Naive thymus-derived CD4-positive, alpha-beta T cell (primary cell): ENCODE measurements at regions not wholly inside any gene's neighbourhood (a gene's known extent, or its start where the extent isn't known, plus 50 kb on each side); places are given as distances from the start of the nearest gene placed in this dataset.

ENCODE experiments used
- ATAC-seq: fragments of 150-1000 bp; cut with Tn5 transposase; 2 replicates; pipeline ENCODE4 v1.10.0; 2021; ENCODE audit warnings: mild to moderate bottlenecking, moderate library complexity
- CTCF ChIA-PET: fragments of 350-600 bp; sonication (Branson Sonifier 250); formaldehyde crosslinking; loops from one replicate; lab custom pipeline; 2021; ENCODE audit warnings: antibody characterized with exemption; lab: Charles Lee
- POLR2A ChIA-PET: fragments of 350-600 bp; sonication (Branson Sonifier 250); formaldehyde crosslinking; loops from one replicate; lab custom pipeline; 2021; ENCODE audit warnings: antibody characterized with exemption, inconsistent platforms; lab: Charles Lee
- DNase-seq, 9 donors: peaks; one replicate each; pipeline versions ENCODE4 v3.0.0 to v3.0.0-alpha.2; 2020 to 2022; ENCODE audit warnings: mixed read lengths in 1 of 9
- H3K27ac ChIP-seq: one replicate; pipeline ENCODE4 v1.7.0; 2013; ENCODE audit warnings: mild to moderate bottlenecking, low read depth, low read length, moderate library complexity
- H3K27me3 ChIP-seq, 2 donors: one replicate each; pipeline ENCODE4 v1.7.0; 2013; ENCODE audit warnings: low read length in 2 of 2, mild to moderate bottlenecking in 2 of 2, moderate library complexity in 2 of 2; ENCODE audit not compliant: control insufficient read depth in 2 of 2, insufficient read depth in 2 of 2
- H3K36me3 ChIP-seq, 3 experiments: 1 replicate in 2 of 3; 2 replicates in 1 of 3; pipeline ENCODE4 v1.7.0; 2013; ENCODE audit warnings: low read length in 3 of 3, mild to moderate bottlenecking in 3 of 3, moderate library complexity in 1 of 3; ENCODE audit not compliant: insufficient read depth in 3 of 3, control insufficient read depth in 2 of 3
- H3K4me1 ChIP-seq, 2 donors: one replicate each; pipeline ENCODE4 v1.7.0; 2013; ENCODE audit warnings: low read length in 2 of 2, mild to moderate bottlenecking in 2 of 2, moderate library complexity in 1 of 2; ENCODE audit not compliant: control insufficient read depth in 2 of 2, insufficient read depth in 2 of 2
- H3K4me3 ChIP-seq: 2 replicates; pipeline ENCODE4 v1.7.0; 2013; ENCODE audit warnings: mild to moderate bottlenecking, low read length
- H3K9me3 ChIP-seq, 3 experiments: 1 replicate in 2 of 3; 2 replicates in 1 of 3; pipeline ENCODE4 v1.7.0; 2013; ENCODE audit warnings: low read length in 3 of 3; ENCODE audit not compliant: control insufficient read depth in 2 of 3
- H3K27ac Mint-ChIP-seq, 9 donors: one replicate each; pipeline ENCODE4 v1.8.0; 2020 to 2022; ENCODE audit warnings: mixed read lengths in 9 of 9, mild to moderate bottlenecking in 8 of 9, moderate library complexity in 5 of 9, inconsistent platforms in 2 of 9
- H3K27me3 Mint-ChIP-seq, 5 donors: one replicate each; pipeline ENCODE4 v1.8.0; 2021 to 2022; ENCODE audit warnings: mixed read lengths in 5 of 5, mild to moderate bottlenecking in 1 of 5
- H3K36me3 Mint-ChIP-seq, 5 donors: one replicate each; pipeline ENCODE4 v1.8.0; 2020 to 2022; ENCODE audit warnings: mixed read lengths in 5 of 5, mild to moderate bottlenecking in 3 of 5, inconsistent platforms in 1 of 5
- H3K4me1 Mint-ChIP-seq, 7 donors: one replicate each; pipeline ENCODE4 v1.8.0; 2020 to 2022; ENCODE audit warnings: mixed read lengths in 7 of 7, mild to moderate bottlenecking in 3 of 7, inconsistent platforms in 1 of 7
- H3K4me3 Mint-ChIP-seq, 10 donors: one replicate each; pipeline ENCODE4 v1.8.0; 2020 to 2022; ENCODE audit warnings: mild to moderate bottlenecking in 10 of 10, mixed read lengths in 10 of 10, moderate library complexity in 6 of 10, inconsistent platforms in 2 of 10
- H3K9me3 Mint-ChIP-seq, 11 donors: one replicate each; pipeline ENCODE4 v1.8.0; 2020 to 2022; ENCODE audit warnings: mixed read lengths in 11 of 11, mild to moderate bottlenecking in 4 of 11, inconsistent platforms in 1 of 11, moderate library complexity in 1 of 11
- intact Hi-C, 2 donors: fragments of 100-400 bp; cut with micrococcal nuclease; formaldehyde crosslinking; loops; one replicate each; pipeline ENCODE4 v1.15.1; 2023

DNA sequence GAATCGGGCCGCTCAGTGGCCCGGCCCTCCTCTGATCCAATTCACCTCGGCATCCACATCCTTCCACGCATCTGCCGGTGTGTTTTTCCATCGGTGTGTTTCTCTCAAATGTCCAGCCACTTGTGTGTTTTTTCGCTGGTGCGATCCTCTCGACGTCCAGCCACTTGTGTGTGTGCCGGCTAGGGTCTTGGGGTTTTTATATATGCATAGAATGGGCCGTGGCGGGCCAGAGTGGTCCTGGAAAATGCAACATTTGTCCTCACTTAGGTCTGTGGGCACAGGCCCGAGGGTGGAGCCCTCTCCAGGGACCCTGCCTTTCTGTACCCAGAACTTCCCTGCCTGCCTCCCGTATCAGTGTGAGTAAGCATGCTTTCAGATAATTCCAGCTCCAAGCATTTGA lies 1106.4 kb downstream of the AMY1C start:
- H3K36me3 Mint-ChIP-seq, result peaks cover 0 to 4% (median 0%) of the 10 kb centered on the region in 5 donors
- no peak overlapping the region for H3K4me3 Mint-ChIP-seq
- peaks cover 4 to 20% (median 7%) of the 10 kb centered on the region in 11 donors for H3K9me3 Mint-ChIP-seq
- H3K27ac ChIP-seq, result no peak overlapping the region
- ChIA-PET POLR2A (no interaction called here), CTCF (no interaction called here)
- no peak overlapping the region for H3K27ac Mint-ChIP-seq
- H3K4me3 ChIP-seq, result no peak overlapping the region
- H3K27me3 ChIP-seq, result peaks cover 0 to 3% of the 10 kb centered on the region in 2 donors
- ATAC-seq (no peak), DNase-seq (no peak)
- H3K4me1 Mint-ChIP-seq, result no peaks in the 10 kb centered on the region
- H3K27me3 Mint-ChIP-seq, result no peaks in the 10 kb centered on the region
- no peaks in the 10 kb centered on the region for H3K36me3 ChIP-seq
- intact Hi-C loops, result no loop called here
- H3K9me3 ChIP-seq, result peaks cover 0 to 14% (median 0%) of the 10 kb centered on the region in 3 experiments
- no peaks in the 10 kb centered on the region for H3K4me1 ChIP-seq

DNA sequence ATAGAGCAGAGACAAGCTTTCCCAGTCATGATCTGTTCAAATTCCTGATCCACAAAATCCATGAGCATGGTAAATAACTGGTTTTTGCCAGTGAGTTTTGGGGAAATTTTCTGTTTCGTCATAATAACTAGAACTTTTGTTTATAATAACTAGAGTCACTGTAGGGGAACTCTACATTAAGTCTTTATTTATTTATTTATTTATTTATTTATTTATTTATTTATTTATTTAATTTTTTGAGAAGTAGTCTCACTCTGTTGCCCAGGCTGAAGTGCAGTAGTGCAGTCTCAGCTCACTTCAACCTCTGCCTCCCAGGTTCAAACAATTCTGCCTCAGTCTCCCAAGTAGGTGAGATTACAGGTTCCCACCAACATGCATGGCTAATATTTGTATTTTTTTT lies 1106.8 kb downstream of the AMY1C start:
- POLR2A ChIA-PET, result no interaction called here
- DNase-seq, result no peak

DNA sequence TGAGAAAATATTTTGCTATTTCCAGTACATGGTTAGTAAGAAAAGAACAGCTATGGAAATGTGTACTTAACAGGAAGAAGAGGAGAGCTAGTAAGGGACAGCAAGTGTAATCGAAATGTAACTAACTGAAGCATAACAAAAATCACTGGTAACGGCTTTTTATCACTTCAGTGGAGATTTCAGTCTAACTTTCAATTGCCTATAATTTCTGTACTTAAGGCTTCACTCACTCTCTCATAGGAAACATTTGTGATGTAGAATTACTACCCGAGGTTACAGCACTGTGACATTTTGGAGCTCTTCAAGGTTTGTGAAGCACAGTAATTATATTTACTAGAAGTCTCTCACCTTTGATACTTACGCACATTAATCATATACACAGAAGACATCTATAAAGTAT lies 1119.1 kb downstream of the AMY1C start:
- H3K4me3 Mint-ChIP-seq, result no peak overlapping the region
- Histone ChIP-seq H3K4me3 (no peak overlapping the region), H3K4me1 (no peaks in the 10 kb centered on the region), H3K36me3 (no peaks in the 10 kb centered on the region), H3K27ac (no peak overlapping the region), H3K9me3 (no peaks in the 10 kb centered on the region), H3K27me3 (no peaks in the 10 kb centered on the region)
- no peak for ATAC-seq
- no peak for DNase-seq
- no peaks in the 10 kb centered on the region for H3K27me3 Mint-ChIP-seq
- H3K27ac Mint-ChIP-seq, result no peak overlapping the region
- intact Hi-C loops, result no loop called here
- no peaks in the 10 kb centered on the region for H3K4me1 Mint-ChIP-seq
- H3K9me3 Mint-ChIP-seq, result peaks cover 1 to 19% (median 9%) of the 10 kb centered on the region in 11 donors
- CTCF ChIA-PET, result no interaction called here
- POLR2A ChIA-PET, result no interaction called here
- no peaks in the 10 kb centered on the region for H3K36me3 Mint-ChIP-seq

More for the DNA sequence above, 1106.8 kb downstream of the AMY1C start:
- H3K9me3 Mint-ChIP-seq, result peaks cover 4 to 20% (median 7%) of the 10 kb centered on the region in 11 donors
- no peak overlapping the region for H3K4me3 ChIP-seq
- H3K4me1 Mint-ChIP-seq, result no peaks in the 10 kb centered on the region
- no peaks in the 10 kb centered on the region for H3K36me3 ChIP-seq
- H3K4me3 Mint-ChIP-seq, result no peak overlapping the region
- H3K27me3 Mint-ChIP-seq, result no peaks in the 10 kb centered on the region
- no peak overlapping the region for H3K27ac ChIP-seq
- H3K4me1 ChIP-seq, result no peaks in the 10 kb centered on the region
- no peak for ATAC-seq
- no peak overlapping the region for H3K27ac Mint-ChIP-seq
- peaks cover 0 to 14% (median 0%) of the 10 kb centered on the region in 3 experiments for H3K9me3 ChIP-seq
- CTCF ChIA-PET, result no interaction called here
- H3K27me3 ChIP-seq, result peaks cover 0 to 3% of the 10 kb centered on the region in 2 donors
- intact Hi-C loops, result no loop called here
- H3K36me3 Mint-ChIP-seq, result peaks cover 0 to 4% (median 0%) of the 10 kb centered on the region in 5 donors

DNA sequence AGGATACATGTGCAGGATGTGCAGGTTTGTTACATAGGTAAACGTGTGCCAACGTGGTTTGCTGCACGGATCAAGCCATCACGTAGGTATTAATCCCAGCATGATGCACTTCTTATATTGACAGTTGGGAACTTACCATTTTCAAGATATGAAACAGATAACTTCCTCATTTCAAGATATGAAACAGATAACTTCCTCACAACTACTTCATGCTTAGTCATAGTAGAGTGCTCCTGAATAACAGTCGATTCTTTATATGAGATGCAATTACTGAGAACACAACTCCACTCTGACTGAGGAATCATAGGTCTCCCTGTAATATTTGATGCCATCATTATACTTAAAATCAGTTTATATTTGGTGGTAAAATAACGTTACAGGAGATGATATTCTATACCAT lies 1124.3 kb downstream of the AMY1C start:
- Histone ChIP-seq H3K4me1 (no peaks in the 10 kb centered on the region), H3K27me3 (no peaks in the 10 kb centered on the region), H3K4me3 (no peak overlapping the region), H3K9me3 (no peaks in the 10 kb centered on the region), H3K27ac (no peak overlapping the region), H3K36me3 (no peaks in the 10 kb centered on the region)
- no peak for ATAC-seq
- Mint-ChIP-seq H3K27ac (no peak overlapping the region), H3K4me3 (no peak overlapping the region), H3K9me3 (peaks cover under 1 to 14% (median 6%) of the 10 kb centered on the region in 11 donors), H3K27me3 (no peaks in the 10 kb centered on the region), H3K4me1 (no peaks in the 10 kb centered on the region), H3K36me3 (no peaks in the 10 kb centered on the region)
- ChIA-PET CTCF (no interaction called here), POLR2A (no interaction called here)
- DNase-seq, result no peak
- intact Hi-C loops, result no loop called here

DNA sequence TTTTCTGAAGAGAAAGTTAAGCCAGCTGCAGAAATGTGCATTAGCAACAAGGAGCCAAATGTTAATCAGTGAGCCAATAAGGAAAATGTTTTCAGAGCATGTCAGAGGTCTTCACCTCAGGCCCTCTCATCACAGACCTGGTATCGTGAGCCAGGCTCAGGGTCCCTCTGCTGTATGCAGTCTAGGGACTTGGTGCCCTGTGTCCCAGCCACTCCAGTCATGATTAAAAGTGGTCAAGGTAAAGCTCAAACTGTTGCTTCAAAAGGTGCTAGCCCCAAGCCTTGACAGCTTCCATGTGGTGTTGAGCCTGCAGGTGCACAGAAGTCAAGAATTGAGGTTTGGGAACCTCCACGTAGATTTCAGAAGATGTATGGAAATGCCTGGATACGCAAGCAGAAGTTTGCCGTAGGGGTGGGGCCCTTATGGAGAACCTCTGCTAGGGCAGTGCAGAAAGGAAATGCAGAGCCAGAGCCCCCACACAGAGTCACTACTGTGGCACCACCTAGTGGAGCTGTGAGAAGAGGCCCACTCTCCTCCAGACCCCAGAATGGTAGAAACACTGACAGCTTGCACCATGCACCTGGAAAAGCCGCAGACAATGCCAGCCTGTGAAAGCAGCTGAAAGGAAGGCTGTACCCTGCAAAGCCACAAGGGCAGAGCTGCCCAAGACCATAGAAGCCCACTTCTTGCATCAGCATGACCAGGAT lies 1128.7 kb downstream of the AMY1C start:
- H3K9me3 Mint-ChIP-seq, result peaks cover 0 to 17% (median 6%) of the 10 kb centered on the region in 11 donors
- H3K4me3 Mint-ChIP-seq, result no peak overlapping the region
- DNase-seq, result no peak
- Histone ChIP-seq H3K27ac (no peak overlapping the region), H3K9me3 (no peaks in the 10 kb centered on the region), H3K4me1 (no peaks in the 10 kb centered on the region), H3K4me3 (no peak overlapping the region), H3K36me3 (no peaks in the 10 kb centered on the region), H3K27me3 (no peaks in the 10 kb centered on the region)
- CTCF ChIA-PET, result no interaction called here
- intact Hi-C loops, result no loop called here
- no peaks in the 10 kb centered on the region for H3K27me3 Mint-ChIP-seq
- no peak for ATAC-seq
- H3K36me3 Mint-ChIP-seq, result no peaks in the 10 kb centered on the region
- H3K27ac Mint-ChIP-seq, result no peak overlapping the region
- POLR2A ChIA-PET, result no interaction called here
- H3K4me1 Mint-ChIP-seq, result no peaks in the 10 kb centered on the region

DNA sequence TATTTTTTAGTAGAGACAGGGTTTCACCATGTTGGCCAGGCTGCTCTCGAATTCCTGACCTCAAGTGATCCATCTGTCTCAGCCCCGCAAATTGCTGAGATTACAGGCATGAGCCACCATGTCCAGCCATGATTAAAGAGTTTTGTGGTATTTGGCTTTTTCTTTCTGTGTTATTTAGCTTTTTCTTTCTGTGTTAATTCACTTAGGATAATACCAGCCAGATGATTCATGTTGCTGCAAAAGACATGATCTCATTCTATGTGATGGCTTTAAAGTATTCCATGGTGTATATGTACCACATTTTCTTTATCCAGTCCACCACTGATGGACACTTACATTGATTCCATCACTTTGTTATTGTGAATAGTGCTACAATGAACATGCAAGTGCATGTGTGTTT lies 1135.2 kb downstream of the AMY1C start:
- no peaks in the 10 kb centered on the region for H3K4me1 Mint-ChIP-seq
- CTCF ChIA-PET, result no interaction called here
- no peaks in the 10 kb centered on the region for H3K27me3 Mint-ChIP-seq
- Histone ChIP-seq H3K36me3 (no peaks in the 10 kb centered on the region), H3K4me3 (no peak overlapping the region), H3K27me3 (no peaks in the 10 kb centered on the region), H3K27ac (no peak overlapping the region), H3K4me1 (no peaks in the 10 kb centered on the region), H3K9me3 (no peaks in the 10 kb centered on the region)
- no peak overlapping the region for H3K27ac Mint-ChIP-seq
- H3K9me3 Mint-ChIP-seq, result peaks cover 0 to 20% (median 3%) of the 10 kb centered on the region in 11 donors
- ATAC-seq, result no peak
- H3K4me3 Mint-ChIP-seq, result no peak overlapping the region
- H3K36me3 Mint-ChIP-seq, result no peaks in the 10 kb centered on the region
- no peak for DNase-seq
- intact Hi-C loops, result no loop called here
- POLR2A ChIA-PET, result no interaction called here

DNA sequence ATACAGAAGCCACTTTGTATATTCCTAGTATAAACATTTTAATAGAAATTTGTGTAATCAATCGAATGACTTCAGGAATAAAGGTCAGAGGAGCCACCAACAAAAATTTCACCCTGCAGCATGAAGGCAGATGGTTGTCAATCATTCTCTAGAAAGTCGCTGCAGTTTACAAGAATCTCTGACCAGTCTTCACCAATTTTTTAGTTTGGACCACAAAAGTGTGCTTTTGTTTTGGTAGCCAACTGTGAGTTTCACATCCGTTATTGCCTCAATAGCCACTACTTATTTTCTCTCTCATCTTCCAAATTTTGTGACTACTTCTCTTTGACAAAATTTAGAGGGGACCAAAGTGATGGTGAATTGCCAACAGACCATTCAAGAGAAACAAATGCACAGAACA lies 1155.6 kb downstream of the AMY1C start:
- ATAC-seq (no peak), DNase-seq (no peak)
- CTCF ChIA-PET, result no interaction called here
- H3K36me3 Mint-ChIP-seq, result no peaks in the 10 kb centered on the region
- no peaks in the 10 kb centered on the region for H3K4me1 ChIP-seq
- H3K36me3 ChIP-seq, result no peaks in the 10 kb centered on the region
- H3K27me3 Mint-ChIP-seq, result no peaks in the 10 kb centered on the region
- no peak overlapping the region for H3K4me3 Mint-ChIP-seq
- no peaks in the 10 kb centered on the region for H3K27me3 ChIP-seq
- POLR2A ChIA-PET, result no interaction called here
- H3K9me3 Mint-ChIP-seq, result peaks cover 5 to 36% (median 12%) of the 10 kb centered on the region in 11 donors
- no peak overlapping the region for H3K27ac Mint-ChIP-seq
- no peak overlapping the region for H3K27ac ChIP-seq
- H3K9me3 ChIP-seq, result peaks cover 0 to 6% (median 0%) of the 10 kb centered on the region in 3 experiments
- intact Hi-C loops, result no loop called here
- no peak overlapping the region for H3K4me3 ChIP-seq
- H3K4me1 Mint-ChIP-seq, result no peaks in the 10 kb centered on the region
